ENCODE measurements at regions not wholly inside any gene's neighbourhood (a gene's known extent, or its start where the extent isn't known, plus 50 kb on each side); places are given as distances from the start of the nearest gene placed in this dataset.

- Mint-ChIP-seq H3K4me3 (no peak overlapping the region), H3K27me3 (peaks cover 7% of the 10 kb centered on the region), H3K27ac (no peak overlapping the region), H3K36me3 (ENCODE audit: low read depth) (no peaks in the 10 kb centered on the region), H3K9me3 (no peaks in the 10 kb centered on the region), H3K4me1 (ENCODE audit: low read depth) (no peaks in the 10 kb centered on the region)
- DNase-seq (no peak), ATAC-seq (no peak)
- ChIA-PET CTCF (no interaction called here), POLR2A (no interaction called here)
- TF ChIP-seq, protein P1, sequence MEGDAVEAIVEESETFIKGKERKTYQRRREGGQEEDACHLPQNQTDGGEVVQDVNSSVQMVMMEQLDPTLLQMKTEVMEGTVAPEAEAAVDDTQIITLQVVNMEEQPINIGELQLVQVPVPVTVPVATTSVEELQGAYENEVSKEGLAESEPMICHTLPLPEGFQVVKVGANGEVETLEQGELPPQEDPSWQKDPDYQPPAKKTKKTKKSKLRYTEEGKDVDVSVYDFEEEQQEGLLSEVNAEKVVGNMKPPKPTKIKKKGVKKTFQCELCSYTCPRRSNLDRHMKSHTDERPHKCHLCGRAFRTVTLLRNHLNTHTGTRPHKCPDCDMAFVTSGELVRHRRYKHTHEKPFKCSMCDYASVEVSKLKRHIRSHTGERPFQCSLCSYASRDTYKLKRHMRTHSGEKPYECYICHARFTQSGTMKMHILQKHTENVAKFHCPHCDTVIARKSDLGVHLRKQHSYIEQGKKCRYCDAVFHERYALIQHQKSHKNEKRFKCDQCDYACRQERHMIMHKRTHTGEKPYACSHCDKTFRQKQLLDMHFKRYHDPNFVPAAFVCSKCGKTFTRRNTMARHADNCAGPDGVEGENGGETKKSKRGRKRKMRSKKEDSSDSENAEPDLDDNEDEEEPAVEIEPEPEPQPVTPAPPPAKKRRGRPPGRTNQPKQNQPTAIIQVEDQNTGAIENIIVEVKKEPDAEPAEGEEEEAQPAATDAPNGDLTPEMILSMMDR (IDR thresholded peaks at IDR 0.05): no peak
- intact Hi-C loops (cut with micrococcal nuclease): loop anchor here (10.0 kb wide), 1 partner anchor 155 kb away; no protein-coding TSS in a partner anchor
These were observed 214.4 kb downstream of the NXNL2 start for GRCh38 chr9:88749420-88749819.

DNA sequence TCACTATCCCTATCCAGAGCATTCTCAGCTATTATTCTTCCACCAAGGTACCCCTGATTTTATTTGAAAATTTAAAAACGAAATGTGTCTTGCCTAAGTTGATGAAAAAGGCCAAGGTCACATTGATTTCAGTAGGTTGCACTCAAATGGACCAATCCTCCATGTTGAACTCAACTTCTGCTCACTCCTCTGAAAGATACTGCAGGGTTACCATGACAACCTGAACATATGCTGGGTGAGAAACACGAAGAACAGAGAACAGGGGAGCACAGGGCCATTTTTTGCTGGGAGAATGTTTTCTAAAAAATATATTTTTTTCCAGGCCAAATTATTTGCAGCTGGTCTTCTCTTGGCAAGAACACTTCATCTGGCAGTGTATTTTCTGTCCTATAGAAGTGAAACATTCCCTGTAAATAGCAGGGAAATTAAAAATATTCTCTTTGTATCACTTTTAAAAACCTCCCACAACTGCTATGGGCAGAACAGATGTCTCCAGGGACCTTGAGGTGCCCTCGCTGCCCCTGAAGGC, 215.9 kb downstream of the NXNL2 start:
- intact Hi-C loops (cut with micrococcal nuclease): no loop called here
- TF ChIP-seq, protein P1 (IDR thresholded peaks at IDR 0.05): no peak
- Mint-ChIP-seq H3K27me3 (peaks cover 6% of the 10 kb centered on the region), H3K36me3 (ENCODE audit: low read depth) (no peaks in the 10 kb centered on the region), H3K27ac (no peak overlapping the region), H3K9me3 (no peaks in the 10 kb centered on the region), H3K4me1 (ENCODE audit: low read depth) (no peaks in the 10 kb centered on the region), H3K4me3 (no peak overlapping the region)
- ChIA-PET CTCF (no interaction called here), POLR2A (no interaction called here)
- no peak for ATAC-seq
- DNase-seq: no peak

DNA sequence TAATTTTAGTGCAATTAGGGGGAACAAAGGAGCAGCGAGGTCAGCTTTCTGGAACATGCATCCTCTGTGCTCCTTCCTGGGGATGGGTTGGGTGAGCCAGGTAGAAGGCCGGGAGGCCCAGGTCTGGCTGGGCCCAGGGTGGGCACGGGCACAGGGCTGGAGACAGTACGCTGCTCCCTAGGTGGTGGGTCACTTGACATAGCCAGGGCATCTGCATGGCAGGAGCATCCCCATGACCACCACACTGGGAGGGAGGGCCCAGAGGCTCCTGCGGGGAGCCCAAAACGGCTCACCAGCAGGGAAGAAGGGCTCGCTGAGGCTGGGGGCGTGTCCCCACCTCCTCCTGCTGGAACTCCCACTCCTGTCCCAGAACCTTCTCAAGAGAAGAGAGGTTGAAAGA, 216.8 kb downstream of the NXNL2 start:
- Mint-ChIP-seq H3K27me3 (peaks cover 6% of the 10 kb centered on the region), H3K27ac (no peak overlapping the region), H3K9me3 (no peaks in the 10 kb centered on the region), H3K4me1 (ENCODE audit: low read depth) (no peaks in the 10 kb centered on the region), H3K36me3 (ENCODE audit: low read depth) (no peaks in the 10 kb centered on the region), H3K4me3 (no peak overlapping the region)
- ChIA-PET CTCF (no interaction called here), POLR2A (no interaction called here)
- intact Hi-C loops (cut with micrococcal nuclease): no loop called here
- DNase-seq (no peak), ATAC-seq (no peak)
- TF ChIP-seq, protein P1 (IDR thresholded peaks at IDR 0.05): no peak

- ATAC-seq (no peak), DNase-seq (no peak)
- H3K27me3 Mint-ChIP-seq: peaks cover 13% of the 10 kb centered on the region
- intact Hi-C loops (cut with micrococcal nuclease): no loop called here
- TF ChIP-seq, protein P1 (IDR thresholded peaks at IDR 0.05): no peak
- no peak overlapping the region for H3K27ac Mint-ChIP-seq
- no peak overlapping the region for H3K4me3 Mint-ChIP-seq
- no peaks in the 10 kb centered on the region for H3K9me3 Mint-ChIP-seq
- no peaks in the 10 kb centered on the region for H3K36me3 Mint-ChIP-seq (ENCODE audit: low read depth)
- H3K4me1 Mint-ChIP-seq (ENCODE audit: low read depth): no peaks in the 10 kb centered on the region
- CTCF ChIA-PET: no interaction called here
- POLR2A ChIA-PET: no interaction called here
These were observed 218.9 kb downstream of the NXNL2 start for GRCh38 chr9:88753691-88754367.

DNA sequence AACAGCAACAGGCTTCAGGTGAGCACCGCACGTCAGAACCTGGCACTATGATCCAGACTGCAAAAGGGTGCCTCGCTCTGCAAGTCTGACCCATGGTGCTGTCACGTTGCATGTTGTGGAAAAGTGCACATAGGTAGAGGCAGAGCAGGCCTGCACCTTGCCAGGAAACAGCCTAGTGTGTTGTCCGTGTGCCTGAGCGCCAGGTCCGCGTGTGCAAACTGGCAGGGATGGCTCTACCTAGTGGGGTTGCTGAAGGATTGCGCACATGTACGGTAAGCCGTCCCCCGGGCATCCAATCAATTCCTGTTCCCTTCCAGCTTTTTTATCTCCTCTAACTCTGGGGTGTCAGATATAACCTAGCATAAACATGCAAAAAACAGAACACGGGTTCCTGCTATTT, 219.5 kb downstream of the NXNL2 start:
- no peak for ATAC-seq
- Mint-ChIP-seq H3K27me3 (peaks cover 14% of the 10 kb centered on the region), H3K9me3 (no peaks in the 10 kb centered on the region), H3K36me3 (ENCODE audit: low read depth) (no peaks in the 10 kb centered on the region), H3K4me3 (no peak overlapping the region), H3K27ac (no peak overlapping the region), H3K4me1 (ENCODE audit: low read depth) (no peaks in the 10 kb centered on the region)
- CTCF ChIA-PET: no interaction called here
- POLR2A ChIA-PET: no interaction called here
- TF ChIP-seq, protein P1 (IDR thresholded peaks at IDR 0.05): no peak
- intact Hi-C loops (cut with micrococcal nuclease): no loop called here
- no peak for DNase-seq

All from activated CD8-positive, alpha-beta T cell treated with anti-CD3 and anti-CD28 coated beads for 36 hours (primary cell).